ENCODE measurements at regions not wholly inside any gene's neighbourhood (a gene's known extent, or its start where the extent isn't known, plus 50 kb on each side); places are given as distances from the start of the nearest gene placed in this dataset.

GRCh38 chr7:131109011-131109758, 218.5 kb upstream of the MKLN1 start:
- H3K27me3 Mint-ChIP-seq (ENCODE audit: low read depth) = no peaks in the 10 kb centered on the region
- H3K36me3 Mint-ChIP-seq (ENCODE audit: insufficient read depth) = peaks cover 8% of the 10 kb centered on the region
- peaks cover 57% of the 10 kb centered on the region for H3K4me1 Mint-ChIP-seq (ENCODE audit: low read depth)
- DNase-seq = no peak
- H3K4me3 Mint-ChIP-seq = peak overlapping the region; percentile 92
- no peaks in the 10 kb centered on the region for H3K9me3 Mint-ChIP-seq
- no peak for ATAC-seq

GRCh38 chr7:131109759-131110296, 217.8 kb upstream of the MKLN1 start:
- ATAC-seq = peak; percentile 6 to 7
- Mint-ChIP-seq H3K4me1 (ENCODE audit: low read depth) (peaks cover 51% of the 10 kb centered on the region), H3K27me3 (ENCODE audit: low read depth) (no peaks in the 10 kb centered on the region), H3K9me3 (no peaks in the 10 kb centered on the region), H3K4me3 (peak overlapping the region; percentile 92), H3K36me3 (ENCODE audit: insufficient read depth) (peaks cover 6% of the 10 kb centered on the region)
- DNase-seq = peak; percentile 63

GRCh38 chr7:131110297-131111080, 217.2 kb upstream of the MKLN1 start:
- H3K4me3 Mint-ChIP-seq = peak overlapping the region; percentile 92
- H3K9me3 Mint-ChIP-seq = no peaks in the 10 kb centered on the region
- H3K36me3 Mint-ChIP-seq (ENCODE audit: insufficient read depth) = no peaks in the 10 kb centered on the region
- DNase-seq (no peak), ATAC-seq (no peak)
- peaks cover 44% of the 10 kb centered on the region for H3K4me1 Mint-ChIP-seq (ENCODE audit: low read depth)
- H3K27me3 Mint-ChIP-seq (ENCODE audit: low read depth) = no peaks in the 10 kb centered on the region

- Mint-ChIP-seq H3K4me1 (ENCODE audit: low read depth) (peaks cover 44% of the 10 kb centered on the region), H3K36me3 (ENCODE audit: insufficient read depth) (no peaks in the 10 kb centered on the region), H3K4me3 (peak overlapping the region; percentile 92), H3K9me3 (no peaks in the 10 kb centered on the region), H3K27me3 (ENCODE audit: low read depth) (no peaks in the 10 kb centered on the region)
- DNase-seq (no peak), ATAC-seq (no peak)
Measured at GRCh38 chr7:131111081-131111576, 216.5 kb upstream of the MKLN1 start.

- Mint-ChIP-seq H3K4me3 (no peak overlapping the region), H3K27me3 (ENCODE audit: low read depth) (no peaks in the 10 kb centered on the region), H3K36me3 (ENCODE audit: insufficient read depth) (no peaks in the 10 kb centered on the region), H3K4me1 (ENCODE audit: low read depth) (peaks cover 44% of the 10 kb centered on the region), H3K9me3 (no peaks in the 10 kb centered on the region)
- DNase-seq (no peak), ATAC-seq (no peak)
Measured at GRCh38 chr7:131111792-131112191, 215.9 kb upstream of the MKLN1 start.

GRCh38 chr7:131112431-131112830, 215.2 kb upstream of the MKLN1 start:
- ATAC-seq = no peak
- Mint-ChIP-seq H3K36me3 (ENCODE audit: insufficient read depth) (peaks cover under 1% of the 10 kb centered on the region), H3K9me3 (no peaks in the 10 kb centered on the region), H3K27me3 (ENCODE audit: low read depth) (no peaks in the 10 kb centered on the region), H3K4me1 (ENCODE audit: low read depth) (peaks cover 44% of the 10 kb centered on the region), H3K4me3 (no peak overlapping the region)
- no peak for DNase-seq

GRCh38 chr7:131115340-131115739, 212.3 kb upstream of the MKLN1 start:
- Mint-ChIP-seq H3K4me1 (ENCODE audit: low read depth) (peaks cover 25% of the 10 kb centered on the region), H3K36me3 (ENCODE audit: insufficient read depth) (peaks cover 2% of the 10 kb centered on the region), H3K9me3 (peaks cover 13% of the 10 kb centered on the region)

GRCh38 chr7:131117439-131117838, 210.2 kb upstream of the MKLN1 start:
- no peak overlapping the region for H3K4me3 Mint-ChIP-seq
- no peak for DNase-seq
- H3K27me3 Mint-ChIP-seq (ENCODE audit: low read depth) = no peaks in the 10 kb centered on the region
- peaks cover 8% of the 10 kb centered on the region for H3K4me1 Mint-ChIP-seq (ENCODE audit: low read depth)
- peaks cover 13% of the 10 kb centered on the region for H3K9me3 Mint-ChIP-seq
- H3K36me3 Mint-ChIP-seq (ENCODE audit: insufficient read depth) = peaks cover 2% of the 10 kb centered on the region
- ATAC-seq = no peak

More at GRCh38 chr7:131115340-131115739, 212.3 kb upstream of the MKLN1 start:
- ATAC-seq = no peak
- Mint-ChIP-seq H3K4me3 (no peak overlapping the region), H3K27me3 (ENCODE audit: low read depth) (no peaks in the 10 kb centered on the region)
- DNase-seq = no peak

GRCh38 chr7:131119381-131119780, 208.3 kb upstream of the MKLN1 start:
- Mint-ChIP-seq H3K27me3 (ENCODE audit: low read depth) (no peaks in the 10 kb centered on the region), H3K36me3 (ENCODE audit: insufficient read depth) (peaks cover 2% of the 10 kb centered on the region), H3K9me3 (peaks cover 13% of the 10 kb centered on the region), H3K4me1 (ENCODE audit: low read depth) (peaks cover 2% of the 10 kb centered on the region), H3K4me3 (no peak overlapping the region)
- no peak for ATAC-seq
- no peak for DNase-seq

- H3K4me3 Mint-ChIP-seq = no peak overlapping the region
- H3K9me3 Mint-ChIP-seq = peaks cover 13% of the 10 kb centered on the region
- DNase-seq = no peak
- peak in 1 of 2 donors; percentile 10 for ATAC-seq
- H3K4me1 Mint-ChIP-seq (ENCODE audit: low read depth) = peaks cover 2% of the 10 kb centered on the region
- H3K27me3 Mint-ChIP-seq (ENCODE audit: low read depth) = no peaks in the 10 kb centered on the region
- peaks cover 1% of the 10 kb centered on the region for H3K36me3 Mint-ChIP-seq (ENCODE audit: insufficient read depth)
Measured at GRCh38 chr7:131122394-131122793, 205.3 kb upstream of the MKLN1 start.

GRCh38 chr7:131124001-131124629, 203.6 kb upstream of the MKLN1 start:
- no peaks in the 10 kb centered on the region for H3K27me3 Mint-ChIP-seq (ENCODE audit: low read depth)

GRCh38 chr7:131124867-131125266, 202.8 kb upstream of the MKLN1 start:
- DNase-seq = no peak
- H3K9me3 Mint-ChIP-seq = no peaks in the 10 kb centered on the region
- H3K27me3 Mint-ChIP-seq (ENCODE audit: low read depth) = no peaks in the 10 kb centered on the region
- peaks cover 2% of the 10 kb centered on the region for H3K4me1 Mint-ChIP-seq (ENCODE audit: low read depth)
- no peak overlapping the region for H3K4me3 Mint-ChIP-seq
- H3K36me3 Mint-ChIP-seq (ENCODE audit: insufficient read depth) = no peaks in the 10 kb centered on the region
- ATAC-seq = no peak

More at GRCh38 chr7:131124001-131124629, 203.6 kb upstream of the MKLN1 start:
- Mint-ChIP-seq H3K9me3 (peaks cover 5% of the 10 kb centered on the region), H3K4me1 (ENCODE audit: low read depth) (peaks cover 2% of the 10 kb centered on the region), H3K4me3 (no peak overlapping the region), H3K36me3 (ENCODE audit: insufficient read depth) (no peaks in the 10 kb centered on the region)
- DNase-seq = no peak
- ATAC-seq = no peak

GRCh38 chr7:131130324-131130723, 197.4 kb upstream of the MKLN1 start:
- no peaks in the 10 kb centered on the region for H3K9me3 Mint-ChIP-seq
- no peaks in the 10 kb centered on the region for H3K36me3 Mint-ChIP-seq (ENCODE audit: insufficient read depth)
- H3K27me3 Mint-ChIP-seq (ENCODE audit: low read depth) = no peaks in the 10 kb centered on the region
- no peaks in the 10 kb centered on the region for H3K4me1 Mint-ChIP-seq (ENCODE audit: low read depth)
- ATAC-seq (no peak), DNase-seq (no peak)
- H3K4me3 Mint-ChIP-seq = no peak overlapping the region

- Mint-ChIP-seq H3K27me3 (ENCODE audit: low read depth) (no peaks in the 10 kb centered on the region), H3K4me1 (ENCODE audit: low read depth) (no peaks in the 10 kb centered on the region), H3K36me3 (ENCODE audit: insufficient read depth) (no peaks in the 10 kb centered on the region), H3K4me3 (no peak overlapping the region), H3K9me3 (no peaks in the 10 kb centered on the region)
- DNase-seq = no peak
- ATAC-seq = no peak
Measured at GRCh38 chr7:131131012-131131745, 196.5 kb upstream of the MKLN1 start.
